GM19372 (cell line): ENCODE measurements at regions not wholly inside any gene's neighbourhood (a gene's known extent, or its start where the extent isn't known, plus 50 kb on each side); places are given as distances from the start of the nearest gene placed in this dataset.
"Not testable (repeated sequence)": the region's sequence is repeated elsewhere in the genome, so short reads cannot be mapped to it uniquely, and the experiment has no call there.

Experiments
- ATAC-seq: cut with Tn5 transposase; IDR thresholded peaks from one replicate; pipeline ENCODE4 v1.9.1; 2021; ENCODE audit warnings: mild to moderate bottlenecking, low read depth, moderate library complexity; ENCODE audit not compliant: unreplicated experiment

- ATAC-seq, result no peak
Observed at GRCh38 chr11:98456308-98456680, 564.5 kb upstream of the CNTN5 start.

GRCh38 chr11:98495016-98495415 lies 525.7 kb upstream of the CNTN5 start:
- ATAC-seq, result no peak

- ATAC-seq, result no peak
Observed at GRCh38 chr11:98495601-98496000, 525.1 kb upstream of the CNTN5 start.

GRCh38 chr11:98507208-98507607 lies 513.5 kb upstream of the CNTN5 start:
- no peak for ATAC-seq

- ATAC-seq, result no peak
Observed at GRCh38 chr11:98512938-98513337, 507.8 kb upstream of the CNTN5 start.

- no peak for ATAC-seq
Observed at GRCh38 chr11:98531576-98531975, 489.2 kb upstream of the CNTN5 start.

- ATAC-seq, result no peak
Observed at GRCh38 chr11:98536023-98536422, 484.7 kb upstream of the CNTN5 start.

GRCh38 chr11:98538358-98538757 lies 482.4 kb upstream of the CNTN5 start:
- not testable (repeated sequence) for ATAC-seq

- no peak for ATAC-seq
Observed at GRCh38 chr11:98545544-98546175, 475.1 kb upstream of the CNTN5 start.

GRCh38 chr11:98549571-98549970 lies 471.2 kb upstream of the CNTN5 start:
- no peak for ATAC-seq

GRCh38 chr11:98559961-98560360 lies 460.8 kb upstream of the CNTN5 start:
- ATAC-seq, result no peak

GRCh38 chr11:98561252-98561651 lies 459.5 kb upstream of the CNTN5 start:
- ATAC-seq, result no peak

GRCh38 chr11:98561877-98562395 lies 458.8 kb upstream of the CNTN5 start:
- ATAC-seq, result no peak

GRCh38 chr11:98564233-98564632 lies 456.5 kb upstream of the CNTN5 start:
- no peak for ATAC-seq

GRCh38 chr11:98564881-98565280 lies 455.9 kb upstream of the CNTN5 start:
- ATAC-seq, result no peak

GRCh38 chr11:98565311-98565710 lies 455.4 kb upstream of the CNTN5 start:
- ATAC-seq, result no peak

- no peak for ATAC-seq
Observed at GRCh38 chr11:98566978-98567377, 453.8 kb upstream of the CNTN5 start.

GRCh38 chr11:98568013-98568412 lies 452.7 kb upstream of the CNTN5 start:
- ATAC-seq, result no peak

- ATAC-seq, result no peak
Observed at GRCh38 chr11:98572941-98573340, 447.8 kb upstream of the CNTN5 start.

GRCh38 chr11:98587884-98588283 lies 432.9 kb upstream of the CNTN5 start:
- no peak for ATAC-seq

GRCh38 chr11:98589967-98590366 lies 430.8 kb upstream of the CNTN5 start:
- ATAC-seq, result no peak

- no peak for ATAC-seq
Observed at GRCh38 chr11:98600103-98600502, 420.6 kb upstream of the CNTN5 start.
